ENCODE measurements at regions not wholly inside any gene's neighbourhood (a gene's known extent, or its start where the extent isn't known, plus 50 kb on each side); places are given as distances from the start of the nearest gene placed in this dataset.

DNA sequence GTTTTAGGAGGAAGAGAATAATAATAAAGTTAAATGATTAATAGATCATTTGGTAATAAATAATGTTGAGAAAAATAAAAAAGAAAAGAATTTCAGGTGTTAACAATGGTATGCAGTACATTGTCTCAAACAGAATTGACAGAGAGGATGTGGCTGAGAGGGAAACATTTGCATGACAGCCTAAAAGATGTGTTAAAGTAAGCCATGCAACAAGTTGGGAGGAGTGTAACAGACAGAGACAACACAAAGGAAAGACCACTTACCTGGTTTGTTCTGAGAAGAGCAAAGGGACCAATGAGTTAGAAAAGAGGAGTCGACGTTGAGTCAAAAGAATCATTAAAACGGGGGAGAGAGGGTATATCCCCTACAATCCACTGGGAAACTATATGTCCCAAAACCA lies 814.0 kb downstream of the KCNT2 start:
- ChIA-PET CTCF (no interaction called here), POLR2A (no interaction called here), RAD21 (ENCODE audit: low non-redundant PET in 1 of 2, low total read pairs in 2 of 2, uncharacterized antibody in 2 of 2, unreplicated experiment in 2 of 2) (no interaction called here)
- TF ChIP-seq SRF (IDR thresholded peaks at IDR 0.05; ENCODE audit: low read depth) (no peak), SP1 (IDR thresholded peaks at IDR 0.05; ENCODE audit: low read depth) (no peak), ZNF274 (IDR thresholded peaks at IDR 0.05; ENCODE audit: low read depth, low read length) (no peak), POLR2AphosphoS5 (IDR thresholded peaks at IDR 0.05; ENCODE audit: low read depth, low read length) (no peak), FOSL1 (IDR thresholded peaks at IDR 0.05; ENCODE audit: low read depth) (no peak), CBX3 (IDR thresholded peaks at IDR 0.05; ENCODE audit: low read depth) (no peak), SIN3A (IDR thresholded peaks at IDR 0.05; ENCODE audit: low read depth) (no peak), EZH2 (IDR thresholded peaks at IDR 0.05) (no peak), POLR2A (IDR thresholded peaks at IDR 0.05; ENCODE audit: borderline replicate concordance, extremely low read depth, insufficient read depth, insufficient read length) (no peak), TCF7L2 (IDR thresholded peaks at IDR 0.05; ENCODE audit: borderline replicate concordance, extremely low read depth, insufficient read depth, insufficient read length) (no peak), YY1 (IDR thresholded peaks at IDR 0.05; ENCODE audit: extremely low read depth, insufficient replicate concordance, low read depth, low read length) (no peak), EZH2phosphoT487 (IDR thresholded peaks at IDR 0.05; ENCODE audit: borderline replicate concordance) (no peak), ZFX (IDR thresholded peaks at IDR 0.05) (no peak), CEBPB (IDR thresholded peaks at IDR 0.05; ENCODE audit: low read depth) (no peak), EGR1 (IDR thresholded peaks at IDR 0.05; ENCODE audit: low read depth) (no peak), ELF1 (IDR thresholded peaks at IDR 0.05; ENCODE audit: borderline replicate concordance, low read depth) (no peak)
- TF ChIP-seq, protein P1, sequence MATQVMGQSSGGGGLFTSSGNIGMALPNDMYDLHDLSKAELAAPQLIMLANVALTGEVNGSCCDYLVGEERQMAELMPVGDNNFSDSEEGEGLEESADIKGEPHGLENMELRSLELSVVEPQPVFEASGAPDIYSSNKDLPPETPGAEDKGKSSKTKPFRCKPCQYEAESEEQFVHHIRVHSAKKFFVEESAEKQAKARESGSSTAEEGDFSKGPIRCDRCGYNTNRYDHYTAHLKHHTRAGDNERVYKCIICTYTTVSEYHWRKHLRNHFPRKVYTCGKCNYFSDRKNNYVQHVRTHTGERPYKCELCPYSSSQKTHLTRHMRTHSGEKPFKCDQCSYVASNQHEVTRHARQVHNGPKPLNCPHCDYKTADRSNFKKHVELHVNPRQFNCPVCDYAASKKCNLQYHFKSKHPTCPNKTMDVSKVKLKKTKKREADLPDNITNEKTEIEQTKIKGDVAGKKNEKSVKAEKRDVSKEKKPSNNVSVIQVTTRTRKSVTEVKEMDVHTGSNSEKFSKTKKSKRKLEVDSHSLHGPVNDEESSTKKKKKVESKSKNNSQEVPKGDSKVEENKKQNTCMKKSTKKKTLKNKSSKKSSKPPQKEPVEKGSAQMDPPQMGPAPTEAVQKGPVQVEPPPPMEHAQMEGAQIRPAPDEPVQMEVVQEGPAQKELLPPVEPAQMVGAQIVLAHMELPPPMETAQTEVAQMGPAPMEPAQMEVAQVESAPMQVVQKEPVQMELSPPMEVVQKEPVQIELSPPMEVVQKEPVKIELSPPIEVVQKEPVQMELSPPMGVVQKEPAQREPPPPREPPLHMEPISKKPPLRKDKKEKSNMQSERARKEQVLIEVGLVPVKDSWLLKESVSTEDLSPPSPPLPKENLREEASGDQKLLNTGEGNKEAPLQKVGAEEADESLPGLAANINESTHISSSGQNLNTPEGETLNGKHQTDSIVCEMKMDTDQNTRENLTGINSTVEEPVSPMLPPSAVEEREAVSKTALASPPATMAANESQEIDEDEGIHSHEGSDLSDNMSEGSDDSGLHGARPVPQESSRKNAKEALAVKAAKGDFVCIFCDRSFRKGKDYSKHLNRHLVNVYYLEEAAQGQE (IDR thresholded peaks at IDR 0.05; ENCODE audit: low read depth): no peak
- TF ChIP-seq, protein P2, sequence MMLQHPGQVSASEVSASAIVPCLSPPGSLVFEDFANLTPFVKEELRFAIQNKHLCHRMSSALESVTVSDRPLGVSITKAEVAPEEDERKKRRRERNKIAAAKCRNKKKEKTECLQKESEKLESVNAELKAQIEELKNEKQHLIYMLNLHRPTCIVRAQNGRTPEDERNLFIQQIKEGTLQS (IDR thresholded peaks at IDR 0.05): no peak
- TF ChIP-seq, protein P3, sequence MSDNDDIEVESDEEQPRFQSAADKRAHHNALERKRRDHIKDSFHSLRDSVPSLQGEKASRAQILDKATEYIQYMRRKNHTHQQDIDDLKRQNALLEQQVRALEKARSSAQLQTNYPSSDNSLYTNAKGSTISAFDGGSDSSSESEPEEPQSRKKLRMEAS (IDR thresholded peaks at IDR 0.05): no peak
- TF ChIP-seq, protein P4, sequence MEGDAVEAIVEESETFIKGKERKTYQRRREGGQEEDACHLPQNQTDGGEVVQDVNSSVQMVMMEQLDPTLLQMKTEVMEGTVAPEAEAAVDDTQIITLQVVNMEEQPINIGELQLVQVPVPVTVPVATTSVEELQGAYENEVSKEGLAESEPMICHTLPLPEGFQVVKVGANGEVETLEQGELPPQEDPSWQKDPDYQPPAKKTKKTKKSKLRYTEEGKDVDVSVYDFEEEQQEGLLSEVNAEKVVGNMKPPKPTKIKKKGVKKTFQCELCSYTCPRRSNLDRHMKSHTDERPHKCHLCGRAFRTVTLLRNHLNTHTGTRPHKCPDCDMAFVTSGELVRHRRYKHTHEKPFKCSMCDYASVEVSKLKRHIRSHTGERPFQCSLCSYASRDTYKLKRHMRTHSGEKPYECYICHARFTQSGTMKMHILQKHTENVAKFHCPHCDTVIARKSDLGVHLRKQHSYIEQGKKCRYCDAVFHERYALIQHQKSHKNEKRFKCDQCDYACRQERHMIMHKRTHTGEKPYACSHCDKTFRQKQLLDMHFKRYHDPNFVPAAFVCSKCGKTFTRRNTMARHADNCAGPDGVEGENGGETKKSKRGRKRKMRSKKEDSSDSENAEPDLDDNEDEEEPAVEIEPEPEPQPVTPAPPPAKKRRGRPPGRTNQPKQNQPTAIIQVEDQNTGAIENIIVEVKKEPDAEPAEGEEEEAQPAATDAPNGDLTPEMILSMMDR (IDR thresholded peaks at IDR 0.05 in 2 of 3, conservative IDR thresholded peaks at IDR 0.05 in 1 of 3; ENCODE audit: borderline replicate concordance in 1 of 3, insufficient read depth in 1 of 3, low read depth in 2 of 3, low read length in 2 of 3): no peak
- H3K9me2 ChIP-seq (ENCODE audit: insufficient read depth): no peaks in the 10 kb centered on the region
- ATAC-seq (no peak), DNase-seq (ENCODE audit: low read depth, low spot score) (no peak)
- no peaks in the 10 kb centered on the region for H3K36me3 ChIP-seq (ENCODE audit: control insufficient read depth in 1 of 2, insufficient read depth in 2 of 2, low read length in 2 of 2)
- no peaks in the 10 kb centered on the region for H4K20me1 ChIP-seq (ENCODE audit: insufficient read depth)
- no TSS peak for BruUV-seq (replicated peaks)
- no peak overlapping the region for H2AFZ ChIP-seq (ENCODE audit: low read depth, low read length, poor library complexity, severe bottlenecking)
- no peak overlapping the region for H3K27ac ChIP-seq (ENCODE audit: low read depth, low read length)
- no peaks in the 10 kb centered on the region for H3K79me2 ChIP-seq (ENCODE audit: insufficient read depth, low read length)
- H3K4me3 ChIP-seq (replicated peaks in 1 of 2; ENCODE audit: low read depth in 1 of 2, low read length in 2 of 2): no peak overlapping the region
- H3K4me2 ChIP-seq (ENCODE audit: low read length): no peak overlapping the region
- no peak overlapping the region for H3K9ac ChIP-seq (ENCODE audit: low read length)
- H3K4me1 ChIP-seq (ENCODE audit: control insufficient read depth in 1 of 2, insufficient read depth in 2 of 2, low read length in 2 of 2): no peaks in the 10 kb centered on the region
- intact Hi-C loops (cut with micrococcal nuclease): no loop called here
- H3K9me3 ChIP-seq (ENCODE audit: control insufficient read depth in 1 of 2, insufficient read depth in 1 of 2, low read depth in 1 of 2, low read length in 2 of 2): no peaks in the 10 kb centered on the region
- no peaks in the 10 kb centered on the region for H3K27me3 ChIP-seq (ENCODE audit: insufficient read depth, low read length)

Data from HCT116 (cell line).